Tibial artery (tissue), 4 donors: ENCODE measurements at regions not wholly inside any gene's neighbourhood (a gene's known extent, or its start where the extent isn't known, plus 50 kb on each side); places are given as distances from the start of the nearest gene placed in this dataset.
A peak's percentile ranks its signal among the peaks of the same experiment; 100 is the strongest.

ENCODE experiments used
- DNase-seq, 2 donors: peaks; one replicate each; pipeline ENCODE4 v3.0.0-alpha.2; 2019
- H3K27ac ChIP-seq, 2 donors: fragments of 200-600 bp; sonication (generic) in 1 of 2; 1 replicate in 1 of 2; 2 replicates in 1 of 2; pipeline ENCODE4 v1.5.1; 2018 to 2019; ENCODE audit warnings: mild to moderate bottlenecking in 1 of 2
- H3K27me3 ChIP-seq, 2 donors: fragments of 200-600 bp; sonication (generic) in 1 of 2; one replicate each; pipeline versions ENCODE4 v1.5.1 to v1.6.0; 2016 to 2019
- H3K36me3 ChIP-seq, 3 donors: fragments of 200-600 bp; sonication (generic) in 2 of 3; one replicate each; pipeline ENCODE4 v1.5.1; 2016 to 2019; ENCODE audit warnings: mild to moderate bottlenecking in 2 of 3
- H3K4me1 ChIP-seq, 4 donors: fragments of 200-600 bp; sonication (generic) in 2 of 4; 1 replicate in 3 of 4; 2 replicates in 1 of 4; pipeline ENCODE4 v1.5.1; 2016 to 2019
- H3K4me3 ChIP-seq, 2 donors: fragments of 200-600 bp; sonication (generic) in 1 of 2; 1 replicate in 1 of 2; 2 replicates in 1 of 2; pipeline ENCODE4 v1.5.1; 2018 to 2019; ENCODE audit warnings: mild to moderate bottlenecking in 2 of 2
- H3K9me3 ChIP-seq, 3 donors: fragments of 200-600 bp; sonication (generic) in 1 of 3; one replicate each; pipeline ENCODE4 v1.5.1; 2016 to 2019
- intact Hi-C: fragments of 100-400 bp; cut with DNase I; formaldehyde crosslinking; loops from one replicate; pipeline ENCODE4 v1.15.0; 2023; ENCODE audit warnings: low total_unique reads
- TF ChIP-seq, protein P1 (sequence below), 2 experiments: fragments of 200-600 bp in 1 of 2; fragments of 450-650 bp in 1 of 2; IDR thresholded peaks; one replicate each; pipeline ENCODE4 v1.5.1; 2017 to 2019; ENCODE audit warnings: antibody characterized with exemption in 2 of 2, mild to moderate bottlenecking in 1 of 2, moderate library complexity in 1 of 2

DNA sequence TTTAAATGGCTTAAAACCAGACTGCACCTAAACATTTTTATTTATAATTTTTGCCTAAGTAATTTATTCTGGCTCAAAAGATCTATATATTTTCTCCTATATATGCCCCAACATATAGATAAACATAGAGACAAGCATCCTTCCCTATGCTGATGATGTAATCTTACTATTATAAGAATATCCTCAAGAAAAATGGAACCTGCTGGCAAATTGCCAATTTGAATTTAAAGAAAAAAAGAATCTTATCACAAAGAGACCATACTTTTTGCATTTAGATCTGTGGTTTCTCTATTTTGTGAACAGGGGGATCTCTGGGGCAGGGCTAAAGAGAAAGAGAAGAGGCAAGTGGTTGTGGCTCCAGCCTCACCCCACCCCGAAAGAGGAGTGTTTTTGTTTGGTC is 107.2 kb upstream of the CMC1 start:
- Histone ChIP-seq H3K27me3 (no peaks in the 10 kb centered on the region), H3K36me3 (no peaks in the 10 kb centered on the region), H3K4me3 (no peak overlapping the region), H3K4me1 (peaks cover 0 to 15% (median 6%) of the 10 kb centered on the region in 4 donors), H3K9me3 (no peaks in the 10 kb centered on the region), H3K27ac (no peak overlapping the region)
- intact Hi-C loops: no loop called here
- TF ChIP-seq, protein P1, sequence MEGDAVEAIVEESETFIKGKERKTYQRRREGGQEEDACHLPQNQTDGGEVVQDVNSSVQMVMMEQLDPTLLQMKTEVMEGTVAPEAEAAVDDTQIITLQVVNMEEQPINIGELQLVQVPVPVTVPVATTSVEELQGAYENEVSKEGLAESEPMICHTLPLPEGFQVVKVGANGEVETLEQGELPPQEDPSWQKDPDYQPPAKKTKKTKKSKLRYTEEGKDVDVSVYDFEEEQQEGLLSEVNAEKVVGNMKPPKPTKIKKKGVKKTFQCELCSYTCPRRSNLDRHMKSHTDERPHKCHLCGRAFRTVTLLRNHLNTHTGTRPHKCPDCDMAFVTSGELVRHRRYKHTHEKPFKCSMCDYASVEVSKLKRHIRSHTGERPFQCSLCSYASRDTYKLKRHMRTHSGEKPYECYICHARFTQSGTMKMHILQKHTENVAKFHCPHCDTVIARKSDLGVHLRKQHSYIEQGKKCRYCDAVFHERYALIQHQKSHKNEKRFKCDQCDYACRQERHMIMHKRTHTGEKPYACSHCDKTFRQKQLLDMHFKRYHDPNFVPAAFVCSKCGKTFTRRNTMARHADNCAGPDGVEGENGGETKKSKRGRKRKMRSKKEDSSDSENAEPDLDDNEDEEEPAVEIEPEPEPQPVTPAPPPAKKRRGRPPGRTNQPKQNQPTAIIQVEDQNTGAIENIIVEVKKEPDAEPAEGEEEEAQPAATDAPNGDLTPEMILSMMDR (IDR thresholded peaks at IDR 0.05): no peak
- DNase-seq: no peak

DNA sequence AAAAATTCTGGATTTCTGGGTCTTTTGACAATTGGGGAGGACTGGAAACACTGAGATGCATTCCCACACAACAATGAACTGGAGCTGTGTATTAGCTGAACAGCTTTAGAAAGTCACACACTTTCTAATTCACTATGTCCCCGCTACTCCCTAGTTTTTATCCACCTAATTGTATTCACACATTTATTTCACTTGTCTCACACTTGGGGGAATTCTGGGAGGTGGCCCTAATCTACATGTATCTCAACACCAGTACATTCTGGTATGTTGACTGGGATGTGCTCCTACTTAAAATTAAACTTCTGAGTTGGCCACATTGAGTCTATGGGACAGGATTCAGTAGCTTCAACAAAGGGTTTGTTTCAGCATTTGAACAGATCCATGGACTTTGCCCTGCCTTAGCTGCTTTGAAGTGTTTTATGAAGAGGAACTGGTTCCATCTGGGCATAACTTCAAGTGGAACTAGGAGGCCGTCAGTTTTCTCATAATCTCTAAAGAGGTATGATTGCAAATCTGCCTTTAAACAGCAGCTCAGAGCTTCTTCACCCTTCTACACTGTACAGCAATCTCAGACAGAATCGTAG is 106.5 kb upstream of the CMC1 start:
- Histone ChIP-seq H3K27me3 (no peaks in the 10 kb centered on the region), H3K4me1 (peaks cover 0 to 22% (median 11%) of the 10 kb centered on the region in 4 donors), H3K27ac (no peak overlapping the region), H3K36me3 (no peaks in the 10 kb centered on the region), H3K9me3 (no peaks in the 10 kb centered on the region), H3K4me3 (no peak overlapping the region)
- DNase-seq: no peak
- TF ChIP-seq, protein P1 (IDR thresholded peaks at IDR 0.05): no peak
- intact Hi-C loops: no loop called here

GRCh38 chr3:28136607-28137216 is 104.7 kb upstream of the CMC1 start:
- intact Hi-C loops: no loop called here
- Histone ChIP-seq H3K4me3 (no peak overlapping the region), H3K27me3 (no peaks in the 10 kb centered on the region), H3K27ac (no peak overlapping the region), H3K9me3 (no peaks in the 10 kb centered on the region), H3K36me3 (no peaks in the 10 kb centered on the region), H3K4me1 (peaks cover 0 to 25% (median 11%) of the 10 kb centered on the region in 4 donors)
- TF ChIP-seq, protein P1 (IDR thresholded peaks at IDR 0.05): no peak
- DNase-seq: no peak

- Histone ChIP-seq H3K4me3 (no peak overlapping the region), H3K27me3 (no peaks in the 10 kb centered on the region), H3K9me3 (no peaks in the 10 kb centered on the region), H3K27ac (no peak overlapping the region), H3K4me1 (peaks cover 0 to 25% (median 11%) of the 10 kb centered on the region in 4 donors), H3K36me3 (no peaks in the 10 kb centered on the region)
- DNase-seq: no peak
- TF ChIP-seq, protein P1 (IDR thresholded peaks at IDR 0.05): no peak
- intact Hi-C loops: no loop called here
These were observed 103.3 kb upstream of the CMC1 start for GRCh38 chr3:28138043-28138610.

GRCh38 chr3:28139288-28139687 is 102.1 kb upstream of the CMC1 start:
- no peaks in the 10 kb centered on the region for H3K9me3 ChIP-seq
- H3K4me1 ChIP-seq: peaks cover 0 to 25% (median 11%) of the 10 kb centered on the region in 4 donors
- DNase-seq: peak; percentile 69 to 82
- H3K27ac ChIP-seq: peak overlapping the region; percentile 32 to 45
- intact Hi-C loops: no loop called here
- no peaks in the 10 kb centered on the region for H3K36me3 ChIP-seq
- TF ChIP-seq, protein P1 (IDR thresholded peaks at IDR 0.05): no peak
- H3K4me3 ChIP-seq: no peak overlapping the region
- H3K27me3 ChIP-seq: no peaks in the 10 kb centered on the region
